GM23338 (cell line): ENCODE measurements at regions not wholly inside any gene's neighbourhood (a gene's known extent, or its start where the extent isn't known, plus 50 kb on each side); places are given as distances from the start of the nearest gene placed in this dataset.

Experiments
- ATAC-seq: fragments of 200-7000 bp; cut with Tn5 transposase; 3 replicates; pipeline ENCODE4 v1.9.1; 2020
- DNase-seq: peaks from one replicate; pipeline ENCODE4 v3.0.0-alpha.2; 2015; ENCODE audit warnings: low spot score
- H2AFZ ChIP-seq: fragments of 200-600 bp; sonication (generic); 2 replicates; pipeline ENCODE4 v1.8.0; 2016; ENCODE audit warnings: antibody characterized with exemption, mild to moderate bottlenecking, moderate library complexity
- H3F3A ChIP-seq: fragments of 200-600 bp; sonication (generic); replicated peaks from 2 replicates; pipeline ENCODE4 v1.8.0; 2017; ENCODE audit warnings: antibody characterized with exemption, mixed run types, low read depth
- H3K27ac ChIP-seq: fragments of 200-600 bp; sonication (generic); 2 replicates; pipeline ENCODE4 v1.6.1; 2016; ENCODE audit warnings: low read depth
- H3K27me3 ChIP-seq: fragments of 200-600 bp; sonication (generic); 2 replicates; pipeline ENCODE4 v1.8.0; 2016; ENCODE audit warnings: mild to moderate bottlenecking, mixed run types, moderate library complexity; ENCODE audit not compliant: insufficient read depth
- H3K36me3 ChIP-seq: fragments of 200-600 bp; sonication (generic); 2 replicates; pipeline ENCODE4 v1.8.0; 2016; ENCODE audit warnings: mild to moderate bottlenecking; ENCODE audit not compliant: insufficient read depth
- H3K4me1 ChIP-seq: fragments of 200-600 bp; sonication (generic); 2 replicates; pipeline ENCODE4 v1.8.0; 2016; ENCODE audit warnings: mild to moderate bottlenecking, moderate library complexity; ENCODE audit not compliant: insufficient read depth
- H3K4me2 ChIP-seq: fragments of 200-600 bp; sonication (generic); 2 replicates; pipeline ENCODE4 v1.7.1; 2017; ENCODE audit warnings: mixed run types
- H3K4me3 ChIP-seq: fragments of 200-600 bp; sonication (generic); 2 replicates; pipeline ENCODE4 v1.6.1; 2016; ENCODE audit warnings: mixed run types
- H3K79me2 ChIP-seq: fragments of 200-600 bp; sonication (generic); replicated peaks from 2 replicates; pipeline ENCODE4 v1.8.0; 2017; ENCODE audit warnings: mild to moderate bottlenecking; ENCODE audit not compliant: insufficient read depth
- H3K9me2 ChIP-seq: fragments of 200-600 bp; sonication (generic); 2 replicates; pipeline ENCODE4 v1.8.0; 2017; ENCODE audit not compliant: insufficient read depth
- H4K20me1 ChIP-seq: fragments of 200-600 bp; sonication (generic); replicated peaks from 2 replicates; pipeline ENCODE4 v1.8.0; 2017; ENCODE audit warnings: mild to moderate bottlenecking; ENCODE audit not compliant: insufficient read depth
- H3K27ac Mint-ChIP-seq: 2 replicates; pipeline ENCODE4 v1.8.0; 2020; ENCODE audit warnings: inconsistent platforms, mild to moderate bottlenecking, moderate library complexity, mixed read lengths
- H3K27me3 Mint-ChIP-seq: 3 replicates; pipeline ENCODE4 v1.8.0; 2022; ENCODE audit warnings: low read depth, mild to moderate bottlenecking, moderate library complexity, mixed read lengths, inconsistent platforms; ENCODE audit not compliant: insufficient read depth, poor library complexity
- H3K36me3 Mint-ChIP-seq: 3 replicates; pipeline ENCODE4 v1.8.0; 2021; ENCODE audit warnings: low read depth, mild to moderate bottlenecking, inconsistent platforms, moderate library complexity, mixed read lengths
- H3K4me1 Mint-ChIP-seq: 3 replicates; pipeline ENCODE4 v1.8.0; 2020; ENCODE audit warnings: mild to moderate bottlenecking, inconsistent platforms, mixed read lengths
- H3K4me3 Mint-ChIP-seq: 3 replicates; pipeline ENCODE4 v1.8.0; 2021; ENCODE audit warnings: moderate library complexity, mild to moderate bottlenecking, inconsistent platforms, mixed read lengths
- H3K9me3 Mint-ChIP-seq: 3 replicates; pipeline ENCODE4 v1.8.0; 2020; ENCODE audit warnings: moderate library complexity, mild to moderate bottlenecking, inconsistent platforms, mixed read lengths
- CTCF ChIP-seq, 2 experiments: fragments of 200-600 bp in 1 of 2; sonication (generic) in 1 of 2; conservative IDR thresholded peaks; 2 replicates each; pipeline versions ENCODE4 v1.5.1 to v1.6.1; 2016 to 2017; ENCODE audit warnings: antibody characterized with exemption in 2 of 2, low read depth in 2 of 2, mild to moderate bottlenecking in 2 of 2, moderate library complexity in 1 of 2
- EZH2 ChIP-seq: fragments of 200-600 bp; sonication (generic); IDR thresholded peaks from one replicate; pipeline ENCODE4 v1.8.0; 2017; ENCODE audit warnings: antibody characterized with exemption, mild to moderate bottlenecking, low read depth; ENCODE audit not compliant: unreplicated experiment
- REST ChIP-seq: IDR thresholded peaks from one replicate; pipeline ENCODE4 v1.6.1; 2018; ENCODE audit warnings: antibody characterized with exemption; ENCODE audit not compliant: unreplicated experiment
- ZNF114 ChIP-seq: fragments of 250-450 bp; sonication (Bioruptor Pico); IDR thresholded peaks from 2 replicates; pipeline ENCODE4 v1.5.0; 2020; ENCODE audit warnings: mild to moderate bottlenecking, moderate library complexity
- ZNF331 ChIP-seq: fragments of 250-450 bp; sonication (Bioruptor Pico); IDR thresholded peaks from 2 replicates; pipeline ENCODE4 v1.5.0; 2020; ENCODE audit warnings: low read depth, mild to moderate bottlenecking, moderate library complexity
- ZNF462 ChIP-seq: fragments of 250-450 bp; sonication (Bioruptor Pico); IDR thresholded peaks from 2 replicates; pipeline ENCODE4 v1.5.0; 2020; ENCODE audit warnings: mild to moderate bottlenecking, moderate library complexity
- TF ChIP-seq, protein P1 (sequence below): IDR thresholded peaks from 2 replicates; pipeline ENCODE4 v1.6.1; 2016; ENCODE audit warnings: antibody characterized with exemption

DNA sequence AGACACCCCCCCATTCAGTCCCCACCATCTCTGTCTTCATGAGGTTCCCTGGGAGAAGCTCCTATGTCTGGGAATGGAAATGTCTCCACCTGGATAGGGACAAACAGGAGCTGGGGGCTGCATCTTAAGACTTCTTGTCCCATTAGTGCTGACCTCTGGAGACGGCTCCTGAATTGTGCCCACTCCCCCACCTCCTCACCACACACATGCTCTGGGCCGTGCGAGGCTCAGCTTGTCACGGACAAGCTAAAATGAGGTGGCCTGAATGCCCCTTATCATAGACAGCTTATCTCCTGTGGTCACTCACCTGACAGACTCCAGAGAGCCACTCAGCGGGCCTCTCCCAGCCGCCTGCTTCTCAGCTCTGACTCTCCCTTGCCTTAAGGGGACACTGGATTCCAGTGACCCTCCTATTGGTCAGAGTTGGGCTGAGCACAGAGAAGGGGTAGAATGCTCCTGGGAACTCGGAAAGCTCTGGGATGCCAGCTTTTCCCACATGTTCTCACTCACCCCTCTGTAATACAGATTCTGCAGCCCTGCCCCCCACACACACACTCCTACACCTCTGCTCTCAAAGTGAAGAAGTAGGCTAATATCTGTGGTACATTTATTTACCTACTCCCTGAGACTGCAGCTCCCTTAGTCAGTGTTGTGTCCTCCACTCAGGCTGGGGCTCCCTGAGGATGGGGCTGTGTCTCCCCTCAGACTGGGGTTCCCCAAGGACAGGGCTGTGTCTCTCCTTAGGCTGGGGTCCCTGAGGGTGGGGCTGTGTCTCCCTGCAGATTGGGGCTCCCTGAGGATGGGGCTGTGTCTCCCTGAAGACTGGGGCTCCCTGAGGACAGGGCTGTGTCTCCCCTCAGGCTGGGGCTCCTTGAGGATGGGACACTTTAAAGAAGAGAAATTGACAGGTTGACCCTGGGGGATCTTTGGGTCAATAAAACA is 167.5 kb downstream of the VEGFA start:
- H3K4me1 ChIP-seq = peaks cover 7% of the 10 kb centered on the region; the same call in 1 of the 2 replicates
- H3F3A ChIP-seq = no peaks in the 10 kb centered on the region
- H3K9me3 Mint-ChIP-seq = no peaks in the 10 kb centered on the region
- H3K4me2 ChIP-seq = no peak overlapping the region
- no peak overlapping the region for H3K4me3 ChIP-seq
- H3K27me3 ChIP-seq = no peaks in the 10 kb centered on the region
- no peaks in the 10 kb centered on the region for H3K9me2 ChIP-seq
- H4K20me1 ChIP-seq = no peaks in the 10 kb centered on the region
- no peaks in the 10 kb centered on the region for H3K36me3 ChIP-seq
- H3K27ac Mint-ChIP-seq = no peak overlapping the region
- H3K27ac ChIP-seq = no peak overlapping the region
- H3K4me1 Mint-ChIP-seq = peaks cover 18% of the 10 kb centered on the region
- no peak for DNase-seq
- H3K4me3 Mint-ChIP-seq = no peak overlapping the region
- no peak overlapping the region for H2AFZ ChIP-seq
- H3K36me3 Mint-ChIP-seq = no peaks in the 10 kb centered on the region; the same call in 2 of the 3 replicates
- ATAC-seq = peak; percentile 15; the same call in 1 of the 3 replicates
- no peak for TF ChIP-seq EZH2
- no peaks in the 10 kb centered on the region for H3K79me2 ChIP-seq
- peaks cover 18% of the 10 kb centered on the region for H3K27me3 Mint-ChIP-seq

GRCh38 chr6:43936476-43936875 is 166.5 kb downstream of the VEGFA start:
- H3K4me1 ChIP-seq = 0 out of 2 replicates have a peak, but pooled peaks cover under 1% of the 10 kb centered on the region
- H3K4me1 Mint-ChIP-seq = peaks cover 12% of the 10 kb centered on the region
- H3K9me3 Mint-ChIP-seq = no peaks in the 10 kb centered on the region
- H3K27ac ChIP-seq = no peak overlapping the region
- H3K36me3 ChIP-seq = no peaks in the 10 kb centered on the region
- H2AFZ ChIP-seq = no peak overlapping the region
- H3K27me3 Mint-ChIP-seq = peaks cover 17% of the 10 kb centered on the region
- no peak overlapping the region for H3K4me2 ChIP-seq
- H3K4me3 Mint-ChIP-seq = no peak overlapping the region
- H3K9me2 ChIP-seq = no peaks in the 10 kb centered on the region
- no peaks in the 10 kb centered on the region for H3K27me3 ChIP-seq
- H3K4me3 ChIP-seq = no peak overlapping the region
- ATAC-seq = no peak
- no peaks in the 10 kb centered on the region for H3F3A ChIP-seq
- H3K79me2 ChIP-seq = no peaks in the 10 kb centered on the region
- no peaks in the 10 kb centered on the region for H4K20me1 ChIP-seq
- DNase-seq = no peak
- no peak overlapping the region for H3K27ac Mint-ChIP-seq
- no peaks in the 10 kb centered on the region; the same call in 2 of the 3 replicates for H3K36me3 Mint-ChIP-seq
- TF ChIP-seq REST (no peak), CTCF (conservative IDR thresholded peaks at IDR 0.05; ENCODE audit: low read depth in 2 of 2) (no peak), ZNF331 (no peak), ZNF462 (CRISPR knock-in tag) (no peak), ZNF114 (CRISPR knock-in tag) (no peak)
- TF ChIP-seq, protein P1, sequence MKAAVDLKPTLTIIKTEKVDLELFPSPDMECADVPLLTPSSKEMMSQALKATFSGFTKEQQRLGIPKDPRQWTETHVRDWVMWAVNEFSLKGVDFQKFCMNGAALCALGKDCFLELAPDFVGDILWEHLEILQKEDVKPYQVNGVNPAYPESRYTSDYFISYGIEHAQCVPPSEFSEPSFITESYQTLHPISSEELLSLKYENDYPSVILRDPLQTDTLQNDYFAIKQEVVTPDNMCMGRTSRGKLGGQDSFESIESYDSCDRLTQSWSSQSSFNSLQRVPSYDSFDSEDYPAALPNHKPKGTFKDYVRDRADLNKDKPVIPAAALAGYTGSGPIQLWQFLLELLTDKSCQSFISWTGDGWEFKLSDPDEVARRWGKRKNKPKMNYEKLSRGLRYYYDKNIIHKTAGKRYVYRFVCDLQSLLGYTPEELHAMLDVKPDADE = no peak
